OCI-LY3 (cell line): ENCODE measurements at regions not wholly inside any gene's neighbourhood (a gene's known extent, or its start where the extent isn't known, plus 50 kb on each side); places are given as distances from the start of the nearest gene placed in this dataset.

Source experiments
- CTCF ChIP-seq: fragments of 200-600, 300-600 bp; sonication (generic); IDR thresholded peaks from 2 replicates; pipeline ENCODE4 v1.5.1; 2014; ENCODE audit warnings: antibody characterized with exemption, low read length, low read depth
- EZH2phosphoT487 ChIP-seq: fragments of 200-600 bp; shearing (Covaris generic); IDR thresholded peaks from 2 replicates; pipeline ENCODE4 v1.6.1; 2018; ENCODE audit warnings: antibody characterized with exemption, mixed run types, low read depth

- no peak for TF ChIP-seq CTCF
- no peak for TF ChIP-seq EZH2phosphoT487
These were observed 58.5 kb upstream of the MAP4K4 start for GRCh38 chr2:101638817-101639605.
